GM12878 (cell line): ENCODE measurements at regions not wholly inside any gene's neighbourhood (a gene's known extent, or its start where the extent isn't known, plus 50 kb on each side); places are given as distances from the start of the nearest gene placed in this dataset.

Source experiments
- ATAC-seq: fragments of 200-7000 bp; cut with Tn5 transposase; 3 replicates; pipeline ENCODE4 v1.9.1; 2020; ENCODE audit warnings: mild to moderate bottlenecking, moderate library complexity
- BruUV-seq: library from RNA; stranded (reverse); fragments of 400-500 nt; replicated peaks from 2 replicates; lab custom pipeline; 2021; lab: Mats Ljungman, UMichigan
- CTCF ChIA-PET: fragments of 300-600 bp; sonication (Branson Sonifier 250); formaldehyde crosslinking; extraction: SDS; loops from one replicate; lab custom pipeline; 2021; ENCODE audit warnings: inconsistent platforms; lab: Yijun Ruan, JAX
- POLR2A ChIA-PET: fragments of 350-600 bp; formaldehyde crosslinking; extraction: SDS; loops from one replicate; lab custom pipeline; 2021; ENCODE audit warnings: inconsistent platforms; lab: Charles Lee
- RAD21 ChIA-PET: fragments of 300-600 bp; sonication (Branson Sonifier 250); formaldehyde crosslinking; loops from one replicate; lab custom pipeline; 2023; ENCODE audit warnings: antibody characterized with exemption; ENCODE audit not compliant: unreplicated experiment; lab: Charles Lee
- SMC1A ChIA-PET: fragments of 300-600 bp; sonication (Branson Sonifier 250); formaldehyde crosslinking; loops from one replicate; lab custom pipeline; 2023; ENCODE audit not compliant: unreplicated experiment, uncharacterized antibody; lab: Charles Lee
- DNase-seq: peaks from one replicate; pipeline ENCODE4 v3.0.0-alpha.2; 2011; ENCODE audit warnings: low read depth, low spot score
- FAIRE-seq: peaks from 3 replicates; lab custom pipeline; 2011; peaks lifted over from hg19 to GRCh38; lab: Jason Lieb, UNC
- H2AFZ ChIP-seq: 2 replicates; pipeline ENCODE4 v1.6.0; 2011; ENCODE audit warnings: low read depth, low read length, control low read depth; ENCODE audit not compliant: control insufficient read depth
- H3K27ac ChIP-seq: 2 replicates; pipeline ENCODE4 v1.5.1; 2011; ENCODE audit warnings: control low read depth; ENCODE audit not compliant: control insufficient read depth, insufficient read depth
- H3K27me3 ChIP-seq, 2 experiments: replicated peaks in 1 of 2; 2 replicates each; pipeline versions ENCODE4 v1.6.0 to v1.6.1; 2011; ENCODE audit warnings: low read length in 1 of 2; ENCODE audit not compliant: control insufficient read depth in 2 of 2, insufficient read depth in 2 of 2
- H3K36me3 ChIP-seq, 2 experiments: 2 replicates each; pipeline ENCODE4 v1.5.1; 2011; ENCODE audit warnings: low read length in 1 of 2; ENCODE audit not compliant: control insufficient read depth in 2 of 2, insufficient read depth in 2 of 2
- H3K4me1 ChIP-seq: 2 replicates; pipeline ENCODE4 v1.6.1; 2011; ENCODE audit warnings: mild to moderate bottlenecking, low read length, moderate library complexity, mixed read lengths; ENCODE audit not compliant: control insufficient read depth, insufficient read depth
- H3K4me2 ChIP-seq: 2 replicates; pipeline ENCODE4 v1.6.0; 2011; ENCODE audit warnings: control low read depth; ENCODE audit not compliant: control insufficient read depth, insufficient read depth
- H3K4me3 ChIP-seq: fragments of 200-600 bp; sonication (generic); 2 replicates; pipeline ENCODE4 v1.5.1; 2016
- H3K79me2 ChIP-seq: 2 replicates; pipeline ENCODE4 v1.6.0; 2011; ENCODE audit warnings: low read length; ENCODE audit not compliant: control insufficient read depth, insufficient read depth
- H3K9ac ChIP-seq: 2 replicates; pipeline ENCODE4 v1.8.0; 2011; ENCODE audit warnings: low read length, control low read depth, mixed read lengths; ENCODE audit not compliant: control insufficient read depth, insufficient read depth
- H3K9me3 ChIP-seq: replicated peaks from 3 replicates; pipeline ENCODE4 v1.5.1; 2011; ENCODE audit warnings: mild to moderate bottlenecking, low read length; ENCODE audit not compliant: control insufficient read depth, insufficient read depth
- H4K20me1 ChIP-seq: 2 replicates; pipeline ENCODE4 v1.6.0; 2011; ENCODE audit not compliant: control insufficient read depth, insufficient read depth
- EP300 ChIP-seq, 2 experiments: fragments of 150-350 bp in 1 of 2; IDR thresholded peaks; 2 replicates each; pipeline ENCODE4 v1.6.1; 2011 to 2012; ENCODE audit warnings: low read depth in 2 of 2, low read length in 2 of 2, borderline replicate concordance in 1 of 2, improper control_type of control experiment in 1 of 2, inconsistent platforms in 1 of 2; ENCODE audit not compliant: control insufficient read depth in 1 of 2
- POLR2AphosphoS2 ChIP-seq: IDR thresholded peaks from 2 replicates; pipeline ENCODE4 v1.6.1; 2011; ENCODE audit warnings: low read depth, mild to moderate bottlenecking, low read length, improper control_type of control experiment, moderate library complexity
- SIX5 ChIP-seq: IDR thresholded peaks from 2 replicates; pipeline ENCODE4 v1.6.1; 2011; ENCODE audit warnings: mild to moderate bottlenecking, low read depth, low read length, moderate library complexity; ENCODE audit not compliant: severe bottlenecking
- SREBF2 ChIP-seq: IDR thresholded peaks from 2 replicates; pipeline ENCODE4 v1.6.1; 2012; ENCODE audit warnings: mild to moderate bottlenecking, low read length
- ZNF217 ChIP-seq: fragments of 450-650 bp; IDR thresholded peaks from 2 replicates; pipeline ENCODE4 v1.6.1; 2017; ENCODE audit warnings: antibody characterized with exemption, mild to moderate bottlenecking
- ZNF274 ChIP-seq: IDR thresholded peaks from one replicate; pipeline ENCODE4 v1.8.0; 2011; ENCODE audit not compliant: insufficient read length, insufficient read depth
- WGBS: methylation state at CpG from one replicate; pipeline ENCODE4 v1.1.6; 2016; ENCODE audit warnings: low lambda C conversion rate; ENCODE audit not compliant: insufficient replicate concordance, insufficient coverage; ENCODE audit errors: missing lambda C conversion rate; 5-methylcytosine and 5-hydroxymethylcytosine counted together
- in situ Hi-C: fragments of 300-500 bp; cut with MboI; formaldehyde crosslinking; loops from 9 replicates; pipeline ENCODE4 v1.14.3; 2018; ENCODE audit warnings: mixed read lengths
- intact Hi-C: fragments of 100-400 bp; cut with micrococcal nuclease; formaldehyde crosslinking; loops from one replicate; pipeline ENCODE4 v1.14.2; 2022; ENCODE audit not compliant: unreplicated experiment
- TF ChIP-seq, protein P1 (sequence below): IDR thresholded peaks from 2 replicates; pipeline ENCODE4 v1.6.1; 2012; ENCODE audit warnings: low read depth, low read length, improper control_type of control experiment
- TF ChIP-seq, protein P2 (sequence below): fragments of 150-350 bp; IDR thresholded peaks from 2 replicates; pipeline ENCODE4 v1.6.1; 2014; ENCODE audit warnings: mild to moderate bottlenecking, low read depth, low read length
- TF ChIP-seq, protein P3 (sequence below): fragments of 450-650 bp; conservative IDR thresholded peaks from 2 replicates; pipeline ENCODE4 v1.6.1; 2017; ENCODE audit warnings: mild to moderate bottlenecking, moderate library complexity

DNA sequence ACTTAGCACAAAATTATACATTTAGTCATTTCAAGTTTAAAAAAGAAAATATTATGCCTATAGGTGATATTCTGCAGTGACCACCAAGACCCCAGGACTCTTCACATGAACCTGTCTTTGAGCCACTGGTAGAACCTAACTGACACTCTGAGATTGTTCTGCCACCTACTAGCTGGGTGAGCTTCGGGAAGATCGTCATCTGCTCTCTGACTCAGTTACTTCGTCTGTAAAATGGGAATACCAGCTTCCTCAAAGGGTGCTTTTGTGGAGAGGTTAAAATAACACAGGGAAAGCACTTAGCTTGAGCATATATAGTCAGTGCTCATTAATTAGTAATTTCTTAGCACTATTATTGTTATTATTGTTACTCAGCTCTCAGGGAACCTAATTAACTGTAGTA is 228.5 kb upstream of the JUN start:
- ChIA-PET CTCF (interaction anchor here (1.0 to 2.3 kb wide), 7 partner anchors 9 to 686 kb away, joined by 3 to 10 read pairs (median 5); no protein-coding TSS in a partner anchor), SMC1A (interaction anchor here (0.7 to 6.4 kb wide), 28 partner anchors 8 to 696 kb away, joined by 3 to 61 read pairs (median 5); partner anchors contain the start of gene JUN), POLR2A (interaction anchor here (0.9 to 3.1 kb wide), 8 partner anchors 9 to 109 kb away, joined by 3 to 22 read pairs (median 6); no protein-coding TSS in a partner anchor), RAD21 (interaction anchor here (0.9 to 2.9 kb wide), 22 partner anchors 7 to 687 kb away, joined by 3 to 34 read pairs (median 5); partner anchors contain the start of gene JUN)
- no peak overlapping the region for H2AFZ ChIP-seq
- no peaks in the 10 kb centered on the region for H3K36me3 ChIP-seq
- H3K27me3 ChIP-seq, result no peaks in the 10 kb centered on the region
- no peaks in the 10 kb centered on the region for H3K9me3 ChIP-seq
- intact Hi-C loops (loop anchor here (10.0 kb wide), 1 partner anchor 132 kb away; no protein-coding TSS in a partner anchor), in situ Hi-C loops (no loop called here)
- TF ChIP-seq SIX5 (no peak), ZNF217 (peak; percentile 55; the same call in 1 of the 2 replicates)
- H3K4me3 ChIP-seq, result no peak overlapping the region
- no peak overlapping the region for H3K4me2 ChIP-seq
- FAIRE-seq (no peak), ATAC-seq (no peak), DNase-seq (no peak)
- WGBS, result 21% methylated on average over 3 of the region's 3 CpGs
- BruUV-seq, result no TSS peak
- H3K27ac ChIP-seq, result no peak overlapping the region
- no peaks in the 10 kb centered on the region for H3K79me2 ChIP-seq
- no peak overlapping the region for H3K9ac ChIP-seq
- no peaks in the 10 kb centered on the region for H4K20me1 ChIP-seq
- peaks cover 52% of the 10 kb centered on the region for H3K4me1 ChIP-seq

DNA sequence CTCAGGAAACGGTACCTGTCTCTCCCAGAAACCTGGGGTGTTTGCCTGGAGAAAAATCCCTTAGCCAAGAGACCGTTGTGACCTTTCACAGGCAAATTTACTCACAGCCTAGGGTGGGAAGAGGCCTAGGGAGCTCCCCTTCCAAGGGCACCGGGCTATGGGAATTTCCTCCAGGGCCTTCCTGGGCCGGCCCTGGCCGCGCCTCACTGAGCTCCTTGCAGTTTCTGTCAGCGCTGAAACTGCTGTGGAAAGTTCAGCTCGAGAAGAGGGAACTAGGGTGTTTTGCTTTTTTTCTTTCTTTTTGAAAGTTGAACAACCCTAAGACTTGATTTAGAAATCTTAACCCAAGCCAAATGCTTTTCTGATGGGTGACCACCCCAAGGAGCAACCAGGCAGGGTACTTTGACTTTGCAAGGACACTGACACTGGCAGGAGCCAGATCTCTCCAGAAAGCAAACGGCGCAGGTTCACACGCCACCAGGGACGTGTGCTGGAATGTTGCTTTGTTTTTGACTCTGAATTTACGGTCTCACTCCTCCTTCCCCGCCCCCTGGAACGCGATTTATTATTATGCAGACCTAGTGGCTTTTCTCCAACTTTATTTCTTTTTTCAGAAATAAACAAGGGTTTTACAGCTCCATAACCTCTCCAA is 229.6 kb upstream of the JUN start:
- H2AFZ ChIP-seq, result peak overlapping the region; percentile 67
- intact Hi-C loops, result loop anchor here (10.0 kb wide), 1 partner anchor 131 kb away; no protein-coding TSS in a partner anchor
- ChIA-PET POLR2A (interaction anchor here (1.0 to 3.1 kb wide), 8 partner anchors 8 to 232 kb away, joined by 3 to 22 read pairs (median 6); no protein-coding TSS in a partner anchor), RAD21 (interaction anchor here (0.9 to 2.9 kb wide), 29 partner anchors 8 to 686 kb away, joined by 3 to 34 read pairs (median 5); partner anchors contain the start of gene JUN), CTCF (interaction anchor here (0.8 to 2.3 kb wide), 11 partner anchors 8 to 685 kb away, joined by 3 to 10 read pairs (median 4); no protein-coding TSS in a partner anchor), SMC1A (interaction anchor here (0.6 to 6.4 kb wide), 36 partner anchors 8 to 695 kb away, joined by 3 to 61 read pairs (median 4); partner anchors contain the start of gene JUN)
- ATAC-seq, result peak; percentile 84
- no peaks in the 10 kb centered on the region for H3K27me3 ChIP-seq
- H3K9ac ChIP-seq, result peak overlapping the region; percentile 61
- no peaks in the 10 kb centered on the region for H3K36me3 ChIP-seq
- in situ Hi-C loops, result no loop called here
- H3K4me1 ChIP-seq, result peaks cover 42% of the 10 kb centered on the region
- no peaks in the 10 kb centered on the region for H3K79me2 ChIP-seq
- BruUV-seq, result no TSS peak
- no peak for DNase-seq
- no peak for FAIRE-seq
- H3K9me3 ChIP-seq, result no peaks in the 10 kb centered on the region; the same call in 2 of the 3 replicates
- H4K20me1 ChIP-seq, result no peaks in the 10 kb centered on the region
- peak overlapping the region; percentile 84 for H3K27ac ChIP-seq
- 2% methylated on average over 16 of the region's 16 CpGs for WGBS
- H3K4me3 ChIP-seq, result peak overlapping the region; percentile 62
- H3K4me2 ChIP-seq, result peak overlapping the region; percentile 69
- TF ChIP-seq EP300 (IDR thresholded peaks at IDR 0.05; ENCODE audit: borderline replicate concordance in 1 of 2, control insufficient read depth in 1 of 2, low read depth in 2 of 2, low read length in 2 of 2), result 0 out of 4 replicates have a peak, but pooled peaks of 1 of the 2 experiments have one; percentile 34
- TF ChIP-seq, protein P1, sequence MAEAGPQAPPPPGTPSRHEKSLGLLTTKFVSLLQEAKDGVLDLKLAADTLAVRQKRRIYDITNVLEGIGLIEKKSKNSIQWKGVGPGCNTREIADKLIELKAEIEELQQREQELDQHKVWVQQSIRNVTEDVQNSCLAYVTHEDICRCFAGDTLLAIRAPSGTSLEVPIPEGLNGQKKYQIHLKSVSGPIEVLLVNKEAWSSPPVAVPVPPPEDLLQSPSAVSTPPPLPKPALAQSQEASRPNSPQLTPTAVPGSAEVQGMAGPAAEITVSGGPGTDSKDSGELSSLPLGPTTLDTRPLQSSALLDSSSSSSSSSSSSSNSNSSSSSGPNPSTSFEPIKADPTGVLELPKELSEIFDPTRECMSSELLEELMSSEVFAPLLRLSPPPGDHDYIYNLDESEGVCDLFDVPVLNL, result no peak
- no peak for TF ChIP-seq SREBF2
- TF ChIP-seq, protein P2, sequence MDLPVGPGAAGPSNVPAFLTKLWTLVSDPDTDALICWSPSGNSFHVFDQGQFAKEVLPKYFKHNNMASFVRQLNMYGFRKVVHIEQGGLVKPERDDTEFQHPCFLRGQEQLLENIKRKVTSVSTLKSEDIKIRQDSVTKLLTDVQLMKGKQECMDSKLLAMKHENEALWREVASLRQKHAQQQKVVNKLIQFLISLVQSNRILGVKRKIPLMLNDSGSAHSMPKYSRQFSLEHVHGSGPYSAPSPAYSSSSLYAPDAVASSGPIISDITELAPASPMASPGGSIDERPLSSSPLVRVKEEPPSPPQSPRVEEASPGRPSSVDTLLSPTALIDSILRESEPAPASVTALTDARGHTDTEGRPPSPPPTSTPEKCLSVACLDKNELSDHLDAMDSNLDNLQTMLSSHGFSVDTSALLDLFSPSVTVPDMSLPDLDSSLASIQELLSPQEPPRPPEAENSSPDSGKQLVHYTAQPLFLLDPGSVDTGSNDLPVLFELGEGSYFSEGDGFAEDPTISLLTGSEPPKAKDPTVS, result no peak
- TF ChIP-seq, protein P3, sequence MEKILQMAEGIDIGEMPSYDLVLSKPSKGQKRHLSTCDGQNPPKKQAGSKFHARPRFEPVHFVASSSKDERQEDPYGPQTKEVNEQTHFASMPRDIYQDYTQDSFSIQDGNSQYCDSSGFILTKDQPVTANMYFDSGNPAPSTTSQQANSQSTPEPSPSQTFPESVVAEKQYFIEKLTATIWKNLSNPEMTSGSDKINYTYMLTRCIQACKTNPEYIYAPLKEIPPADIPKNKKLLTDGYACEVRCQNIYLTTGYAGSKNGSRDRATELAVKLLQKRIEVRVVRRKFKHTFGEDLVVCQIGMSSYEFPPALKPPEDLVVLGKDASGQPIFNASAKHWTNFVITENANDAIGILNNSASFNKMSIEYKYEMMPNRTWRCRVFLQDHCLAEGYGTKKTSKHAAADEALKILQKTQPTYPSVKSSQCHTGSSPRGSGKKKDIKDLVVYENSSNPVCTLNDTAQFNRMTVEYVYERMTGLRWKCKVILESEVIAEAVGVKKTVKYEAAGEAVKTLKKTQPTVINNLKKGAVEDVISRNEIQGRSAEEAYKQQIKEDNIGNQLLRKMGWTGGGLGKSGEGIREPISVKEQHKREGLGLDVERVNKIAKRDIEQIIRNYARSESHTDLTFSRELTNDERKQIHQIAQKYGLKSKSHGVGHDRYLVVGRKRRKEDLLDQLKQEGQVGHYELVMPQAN, result no peak
- TF ChIP-seq ZNF274, result no peak
- TF ChIP-seq POLR2AphosphoS2, result no peak
